ENCODE measurements at regions not wholly inside any gene's neighbourhood (a gene's known extent, or its start where the extent isn't known, plus 50 kb on each side); places are given as distances from the start of the nearest gene placed in this dataset.

DNA sequence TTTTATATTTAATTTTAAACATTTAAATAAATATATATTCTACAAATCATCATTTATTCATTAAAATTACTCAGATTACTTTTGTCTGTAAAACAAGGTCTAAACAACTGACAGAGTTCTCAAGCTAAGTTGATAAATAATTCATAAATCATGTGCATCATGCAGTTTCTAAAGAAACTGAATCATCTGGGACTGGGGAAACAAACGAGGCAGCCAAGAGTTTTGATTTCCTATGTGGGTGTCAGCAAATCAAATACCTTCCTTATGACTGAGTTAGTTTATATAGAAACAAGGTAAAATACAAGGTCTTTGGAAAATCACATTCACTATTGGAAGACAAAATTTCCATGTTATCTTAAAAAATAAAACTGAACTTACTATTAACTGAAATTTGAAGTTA is 149.9 kb upstream of the BEND6 start:
- H3K36me3 Mint-ChIP-seq (ENCODE audit: low read depth): no peaks in the 10 kb centered on the region

GRCh38 chr6:56803594-56803993 is 151.3 kb upstream of the BEND6 start:
- ATAC-seq (ENCODE audit: poor library complexity) (no peak), DNase-seq (no peak)
- no peaks in the 10 kb centered on the region for H3K4me1 Mint-ChIP-seq (ENCODE audit: low read depth)
- no peak overlapping the region for H3K27ac Mint-ChIP-seq
- Histone ChIP-seq H3K4me3 (ENCODE audit: low read length) (no peak overlapping the region), H3K36me3 (ENCODE audit: insufficient read depth, low read length) (no peaks in the 10 kb centered on the region), H3K4me1 (ENCODE audit: insufficient read depth, low read length) (no peaks in the 10 kb centered on the region), H3K27ac (ENCODE audit: low read depth in 1 of 2, low read length in 2 of 2) (no peak overlapping the region), H3K9me3 (ENCODE audit: control insufficient read depth in 1 of 2, insufficient read depth in 1 of 2, low read length in 2 of 2) (no peaks in the 10 kb centered on the region), H3K27me3 (ENCODE audit: control insufficient read depth in 1 of 2, insufficient read depth in 2 of 2, low read length in 2 of 2) (no peaks in the 10 kb centered on the region)
- no peaks in the 10 kb centered on the region for H3K27me3 Mint-ChIP-seq
- POLR2A ChIA-PET: no interaction called here
- no peaks in the 10 kb centered on the region for H3K9me3 Mint-ChIP-seq
- H3K4me3 Mint-ChIP-seq: no peak overlapping the region
- CTCF ChIA-PET: no interaction called here
- intact Hi-C loops (cut with DNase I, micrococcal nuclease): no loop called here
- TF ChIP-seq CTCF (IDR thresholded peaks at IDR 0.05): no peak
- no peaks in the 10 kb centered on the region for H3K36me3 Mint-ChIP-seq (ENCODE audit: low read depth)

More for the DNA sequence above, 149.9 kb upstream of the BEND6 start:
- CTCF ChIA-PET: no interaction called here
- no peaks in the 10 kb centered on the region for H3K27me3 ChIP-seq (ENCODE audit: control insufficient read depth in 1 of 2, insufficient read depth in 2 of 2, low read length in 2 of 2)
- no peak overlapping the region for H3K27ac ChIP-seq (ENCODE audit: low read depth in 1 of 2, low read length in 2 of 2)
- H3K4me3 Mint-ChIP-seq: no peak overlapping the region
- ATAC-seq (ENCODE audit: poor library complexity) (no peak), DNase-seq (no peak)
- no peaks in the 10 kb centered on the region for H3K4me1 ChIP-seq (ENCODE audit: insufficient read depth, low read length)
- intact Hi-C loops (cut with DNase I, micrococcal nuclease): no loop called here
- H3K9me3 ChIP-seq (ENCODE audit: control insufficient read depth in 1 of 2, insufficient read depth in 1 of 2, low read length in 2 of 2): no peaks in the 10 kb centered on the region
- H3K9me3 Mint-ChIP-seq: no peaks in the 10 kb centered on the region
- TF ChIP-seq CTCF (IDR thresholded peaks at IDR 0.05): no peak
- H3K27me3 Mint-ChIP-seq: no peaks in the 10 kb centered on the region
- no peak overlapping the region for H3K4me3 ChIP-seq (ENCODE audit: low read length)
- no peak overlapping the region for H3K27ac Mint-ChIP-seq
- H3K4me1 Mint-ChIP-seq (ENCODE audit: low read depth): no peaks in the 10 kb centered on the region
- H3K36me3 ChIP-seq (ENCODE audit: insufficient read depth, low read length): no peaks in the 10 kb centered on the region
- POLR2A ChIA-PET: no interaction called here

GRCh38 chr6:56802584-56802983 is 152.3 kb upstream of the BEND6 start:
- no peak for DNase-seq
- intact Hi-C loops (cut with DNase I, micrococcal nuclease): no loop called here
- no peaks in the 10 kb centered on the region for H3K4me1 Mint-ChIP-seq (ENCODE audit: low read depth)
- H3K4me1 ChIP-seq (ENCODE audit: insufficient read depth, low read length): no peaks in the 10 kb centered on the region
- no peak for TF ChIP-seq CTCF (IDR thresholded peaks at IDR 0.05)
- no peaks in the 10 kb centered on the region for H3K36me3 ChIP-seq (ENCODE audit: insufficient read depth, low read length)
- ChIA-PET CTCF (interaction anchor here (0.5 kb wide), 1 partner anchor 45 kb away, joined by 4 read pairs; no protein-coding TSS in a partner anchor), POLR2A (no interaction called here)
- no peak for ATAC-seq (ENCODE audit: poor library complexity)
- H3K9me3 Mint-ChIP-seq: no peaks in the 10 kb centered on the region
- no peak overlapping the region for H3K27ac Mint-ChIP-seq
- H3K27me3 Mint-ChIP-seq: no peaks in the 10 kb centered on the region
- H3K27me3 ChIP-seq (ENCODE audit: control insufficient read depth in 1 of 2, insufficient read depth in 2 of 2, low read length in 2 of 2): no peaks in the 10 kb centered on the region
- H3K4me3 ChIP-seq (ENCODE audit: low read length): no peak overlapping the region
- H3K36me3 Mint-ChIP-seq (ENCODE audit: low read depth): no peaks in the 10 kb centered on the region
- H3K9me3 ChIP-seq (ENCODE audit: control insufficient read depth in 1 of 2, insufficient read depth in 1 of 2, low read length in 2 of 2): no peaks in the 10 kb centered on the region
- H3K27ac ChIP-seq (ENCODE audit: low read depth in 1 of 2, low read length in 2 of 2): no peak overlapping the region
- no peak overlapping the region for H3K4me3 Mint-ChIP-seq
